ENCODE measurements at regions not wholly inside any gene's neighbourhood (a gene's known extent, or its start where the extent isn't known, plus 50 kb on each side); places are given as distances from the start of the nearest gene placed in this dataset.

DNA sequence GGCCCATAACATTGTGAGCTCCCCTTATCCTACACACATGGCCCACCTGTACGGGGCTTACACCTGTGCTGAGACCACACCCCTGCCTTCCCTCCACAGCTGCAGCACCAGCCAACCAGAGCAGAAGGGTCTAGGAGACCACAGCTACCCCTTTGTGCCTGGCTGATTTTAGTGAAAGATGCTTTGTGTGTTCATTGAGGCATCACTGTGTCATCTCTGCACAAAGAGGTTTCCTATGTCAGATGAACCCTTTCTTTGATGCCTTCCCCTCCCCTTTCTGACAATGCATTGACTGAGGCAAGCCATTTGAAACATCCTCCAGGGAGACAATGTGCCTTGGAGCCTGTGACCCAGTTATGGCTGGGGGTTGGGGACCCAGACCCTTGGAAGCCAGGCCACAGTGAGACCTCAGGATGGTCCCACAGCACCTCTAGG is 54.9 kb upstream of the SLC7A14 start:
- TF ChIP-seq BHLHE40 (IDR thresholded peaks at IDR 0.05; ENCODE audit: borderline replicate concordance): no peak
- TF ChIP-seq TARDBP (IDR thresholded peaks at IDR 0.05): no peak
- TF ChIP-seq ELF4 (IDR thresholded peaks at IDR 0.05): no peak
- TF ChIP-seq LEF1 (IDR thresholded peaks at IDR 0.05; ENCODE audit: borderline replicate concordance): no peak
- no peak for TF ChIP-seq HDGF (IDR thresholded peaks at IDR 0.05; ENCODE audit: borderline replicate concordance)
- TF ChIP-seq FOXA1 (IDR thresholded peaks at IDR 0.05): no peak

Data from HEK293T (cell line).